HL-60 (cell line): ENCODE measurements at regions not wholly inside any gene's neighbourhood (a gene's known extent, or its start where the extent isn't known, plus 50 kb on each side); places are given as distances from the start of the nearest gene placed in this dataset.
"Not testable (repeated sequence)": the region's sequence is repeated elsewhere in the genome, so short reads cannot be mapped to it uniquely, and the experiment has no call there.

ENCODE experiments used
- DNase-seq, 2 experiments: peaks; one replicate each; pipeline ENCODE4 v3.0.0-alpha.2; 2010 to 2020; ENCODE audit warnings: low read depth in 1 of 2, low spot score in 1 of 2
- H3K27ac ChIP-seq: fragments of 250-450 bp; sonication (Bioruptor Pico); replicated peaks from 2 replicates; pipeline ENCODE4 v1.5.1; 2020; ENCODE audit warnings: mild to moderate bottlenecking, moderate library complexity
- H3K27me3 ChIP-seq: fragments of 250-450 bp; sonication (Bioruptor Pico); 2 replicates; pipeline ENCODE4 v1.5.1; 2021; ENCODE audit warnings: mild to moderate bottlenecking, moderate library complexity; ENCODE audit not compliant: insufficient read depth, poor library complexity, severe bottlenecking
- H3K4me3 ChIP-seq: replicated peaks from 2 replicates; pipeline ENCODE4 v1.5.1; 2011; ENCODE audit warnings: mild to moderate bottlenecking, control low read depth, low read length; ENCODE audit not compliant: insufficient read depth
- GABPA ChIP-seq: IDR thresholded peaks from 2 replicates; pipeline ENCODE4 v1.6.1; 2012; ENCODE audit warnings: low read depth
- POLR2AphosphoS5 ChIP-seq: IDR thresholded peaks from 2 replicates; pipeline ENCODE4 v1.6.1; 2012; ENCODE audit warnings: low read depth
- SPI1 ChIP-seq: IDR thresholded peaks from 2 replicates; pipeline ENCODE4 v1.6.1; 2012; ENCODE audit warnings: low read depth, mild to moderate bottlenecking, borderline replicate concordance
- TF ChIP-seq, protein P1 (sequence below): IDR thresholded peaks from one replicate; pipeline ENCODE4 v1.5.1; 2011; ENCODE audit warnings: low read length, control low read depth, inconsistent platforms; ENCODE audit not compliant: insufficient read depth
- TF ChIP-seq, protein P2 (sequence below): IDR thresholded peaks from 2 replicates; pipeline ENCODE4 v1.6.1; 2012; ENCODE audit warnings: low read depth; ENCODE audit not compliant: insufficient replicate concordance

DNA sequence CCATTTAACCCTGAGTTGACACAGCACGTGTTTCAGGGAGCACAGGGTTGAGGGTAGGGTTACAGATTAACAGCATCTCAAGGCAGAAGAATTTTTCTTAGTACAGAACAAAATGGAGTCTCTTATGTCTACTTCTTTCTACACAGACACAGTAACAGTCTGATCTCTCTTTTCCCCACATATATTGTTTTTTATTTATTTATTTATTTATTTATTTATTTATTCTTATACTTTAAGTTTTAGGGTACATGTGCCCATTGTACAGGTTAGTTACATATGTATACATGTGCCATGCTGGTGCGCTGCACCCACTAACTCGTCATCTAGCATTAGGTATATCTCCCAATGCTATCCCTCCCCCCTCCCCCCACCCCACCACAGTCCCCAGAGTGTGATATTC is 1725.6 kb downstream of the BRINP3 start:
- DNase-seq, H3K27ac ChIP-seq, H3K27me3 ChIP-seq, H3K4me3 ChIP-seq: not testable (repeated sequence)

DNA sequence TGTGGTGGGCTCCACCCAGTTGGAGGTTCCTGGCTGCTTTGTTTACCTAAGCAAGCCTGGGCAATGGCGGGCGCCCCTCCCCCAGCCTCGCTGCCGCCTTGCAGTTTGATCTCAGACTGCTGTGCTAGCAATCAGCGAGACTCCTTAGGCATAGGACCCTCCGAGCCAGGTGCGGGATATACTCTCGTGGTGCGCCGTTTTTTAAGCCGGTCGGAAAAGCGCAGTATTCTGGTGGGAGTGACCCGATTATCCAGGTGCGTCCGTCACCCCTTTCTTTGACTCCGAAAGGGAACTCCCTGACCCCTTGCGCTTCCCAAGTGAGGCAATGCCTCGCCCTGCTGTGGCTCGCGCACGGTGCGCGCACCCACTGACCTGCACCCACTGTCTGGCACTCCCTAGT is 1719.9 kb downstream of the BRINP3 start:
- H3K4me3 ChIP-seq, H3K27ac ChIP-seq, H3K27me3 ChIP-seq, DNase-seq: not testable (repeated sequence)

GRCh38 chr1:188761226-188761625 is 1716.4 kb downstream of the BRINP3 start:
- no peak for TF ChIP-seq GABPA
- TF ChIP-seq, protein P1, sequence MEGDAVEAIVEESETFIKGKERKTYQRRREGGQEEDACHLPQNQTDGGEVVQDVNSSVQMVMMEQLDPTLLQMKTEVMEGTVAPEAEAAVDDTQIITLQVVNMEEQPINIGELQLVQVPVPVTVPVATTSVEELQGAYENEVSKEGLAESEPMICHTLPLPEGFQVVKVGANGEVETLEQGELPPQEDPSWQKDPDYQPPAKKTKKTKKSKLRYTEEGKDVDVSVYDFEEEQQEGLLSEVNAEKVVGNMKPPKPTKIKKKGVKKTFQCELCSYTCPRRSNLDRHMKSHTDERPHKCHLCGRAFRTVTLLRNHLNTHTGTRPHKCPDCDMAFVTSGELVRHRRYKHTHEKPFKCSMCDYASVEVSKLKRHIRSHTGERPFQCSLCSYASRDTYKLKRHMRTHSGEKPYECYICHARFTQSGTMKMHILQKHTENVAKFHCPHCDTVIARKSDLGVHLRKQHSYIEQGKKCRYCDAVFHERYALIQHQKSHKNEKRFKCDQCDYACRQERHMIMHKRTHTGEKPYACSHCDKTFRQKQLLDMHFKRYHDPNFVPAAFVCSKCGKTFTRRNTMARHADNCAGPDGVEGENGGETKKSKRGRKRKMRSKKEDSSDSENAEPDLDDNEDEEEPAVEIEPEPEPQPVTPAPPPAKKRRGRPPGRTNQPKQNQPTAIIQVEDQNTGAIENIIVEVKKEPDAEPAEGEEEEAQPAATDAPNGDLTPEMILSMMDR: no peak
- TF ChIP-seq SPI1: no peak
- TF ChIP-seq, protein P2, sequence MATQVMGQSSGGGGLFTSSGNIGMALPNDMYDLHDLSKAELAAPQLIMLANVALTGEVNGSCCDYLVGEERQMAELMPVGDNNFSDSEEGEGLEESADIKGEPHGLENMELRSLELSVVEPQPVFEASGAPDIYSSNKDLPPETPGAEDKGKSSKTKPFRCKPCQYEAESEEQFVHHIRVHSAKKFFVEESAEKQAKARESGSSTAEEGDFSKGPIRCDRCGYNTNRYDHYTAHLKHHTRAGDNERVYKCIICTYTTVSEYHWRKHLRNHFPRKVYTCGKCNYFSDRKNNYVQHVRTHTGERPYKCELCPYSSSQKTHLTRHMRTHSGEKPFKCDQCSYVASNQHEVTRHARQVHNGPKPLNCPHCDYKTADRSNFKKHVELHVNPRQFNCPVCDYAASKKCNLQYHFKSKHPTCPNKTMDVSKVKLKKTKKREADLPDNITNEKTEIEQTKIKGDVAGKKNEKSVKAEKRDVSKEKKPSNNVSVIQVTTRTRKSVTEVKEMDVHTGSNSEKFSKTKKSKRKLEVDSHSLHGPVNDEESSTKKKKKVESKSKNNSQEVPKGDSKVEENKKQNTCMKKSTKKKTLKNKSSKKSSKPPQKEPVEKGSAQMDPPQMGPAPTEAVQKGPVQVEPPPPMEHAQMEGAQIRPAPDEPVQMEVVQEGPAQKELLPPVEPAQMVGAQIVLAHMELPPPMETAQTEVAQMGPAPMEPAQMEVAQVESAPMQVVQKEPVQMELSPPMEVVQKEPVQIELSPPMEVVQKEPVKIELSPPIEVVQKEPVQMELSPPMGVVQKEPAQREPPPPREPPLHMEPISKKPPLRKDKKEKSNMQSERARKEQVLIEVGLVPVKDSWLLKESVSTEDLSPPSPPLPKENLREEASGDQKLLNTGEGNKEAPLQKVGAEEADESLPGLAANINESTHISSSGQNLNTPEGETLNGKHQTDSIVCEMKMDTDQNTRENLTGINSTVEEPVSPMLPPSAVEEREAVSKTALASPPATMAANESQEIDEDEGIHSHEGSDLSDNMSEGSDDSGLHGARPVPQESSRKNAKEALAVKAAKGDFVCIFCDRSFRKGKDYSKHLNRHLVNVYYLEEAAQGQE: no peak
- no peak for TF ChIP-seq POLR2AphosphoS5
- no peaks in the 10 kb centered on the region for H3K27me3 ChIP-seq
- H3K27ac ChIP-seq: no peak overlapping the region
- no peak overlapping the region for H3K4me3 ChIP-seq
- no peak for DNase-seq

GRCh38 chr1:188762166-188762743 is 1715.4 kb downstream of the BRINP3 start:
- TF ChIP-seq, protein P1: no peak
- no peak for TF ChIP-seq GABPA
- no peak for TF ChIP-seq SPI1
- TF ChIP-seq, protein P2: no peak
- TF ChIP-seq POLR2AphosphoS5: no peak
- H3K27me3 ChIP-seq: no peaks in the 10 kb centered on the region
- no peak for DNase-seq
- H3K27ac ChIP-seq: no peak overlapping the region
- H3K4me3 ChIP-seq: no peak overlapping the region

DNA sequence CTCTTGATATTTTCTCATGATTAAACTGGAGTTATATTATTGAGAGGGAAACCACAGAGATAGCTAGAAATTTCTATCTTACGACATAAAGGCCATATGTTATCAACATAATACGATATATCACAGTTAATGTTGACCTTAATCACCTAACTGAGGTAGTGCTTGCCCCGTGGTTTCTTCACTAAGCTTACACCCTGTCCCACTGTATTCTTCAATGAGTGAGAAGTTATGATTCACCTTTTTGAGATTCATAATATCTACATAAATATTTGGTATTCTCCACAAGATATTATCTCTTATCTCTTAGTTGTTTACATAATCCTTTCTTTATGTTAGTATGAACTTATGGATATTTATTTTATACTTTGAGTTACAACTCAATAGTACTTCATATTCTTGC is 1714.1 kb downstream of the BRINP3 start:
- no peak for DNase-seq
- TF ChIP-seq, protein P2: no peak
- TF ChIP-seq SPI1: no peak
- TF ChIP-seq, protein P1: no peak
- no peak for TF ChIP-seq GABPA
- no peak for TF ChIP-seq POLR2AphosphoS5

More for the DNA sequence above, 1714.1 kb downstream of the BRINP3 start:
- Histone ChIP-seq H3K4me3 (no peak overlapping the region), H3K27me3 (no peaks in the 10 kb centered on the region), H3K27ac (no peak overlapping the region)
